B cell (primary cell): ENCODE measurements at regions not wholly inside any gene's neighbourhood (a gene's known extent, or its start where the extent isn't known, plus 50 kb on each side); places are given as distances from the start of the nearest gene placed in this dataset.

Experiments used
- EZH2 ChIP-seq: IDR thresholded peaks from 2 replicates; pipeline ENCODE4 v1.6.1; 2012; ENCODE audit warnings: borderline replicate concordance, low read depth, mild to moderate bottlenecking, moderate library complexity, low read length; ENCODE audit not compliant: insufficient read depth, poor library complexity, severe bottlenecking
- TF ChIP-seq, protein P1 (sequence below): fragments of 200-600 bp; IDR thresholded peaks from one replicate; pipeline ENCODE4 v1.8.0; 2022; ENCODE audit warnings: antibody characterized with exemption, mild to moderate bottlenecking

DNA sequence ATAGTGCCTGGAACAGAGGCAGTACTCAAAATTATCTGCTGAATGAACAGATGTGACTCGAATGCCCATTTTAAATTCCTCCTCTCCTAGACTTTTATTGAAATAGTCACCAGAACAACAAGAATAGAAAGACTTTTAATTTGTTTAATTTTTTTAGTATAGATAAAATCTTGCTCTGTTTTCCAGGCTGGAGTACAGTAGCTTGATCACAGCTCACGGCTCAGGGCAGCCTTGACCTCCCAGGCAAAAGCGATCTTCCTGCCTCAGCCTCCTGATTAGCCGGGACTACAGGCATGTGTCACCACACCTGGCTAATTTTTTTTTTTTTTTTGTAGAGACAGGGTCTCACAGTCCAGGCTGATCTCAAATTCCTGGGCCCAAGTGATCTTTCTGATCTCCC lies 120.9 kb upstream of the FREM2 start:
- TF ChIP-seq, protein P1, sequence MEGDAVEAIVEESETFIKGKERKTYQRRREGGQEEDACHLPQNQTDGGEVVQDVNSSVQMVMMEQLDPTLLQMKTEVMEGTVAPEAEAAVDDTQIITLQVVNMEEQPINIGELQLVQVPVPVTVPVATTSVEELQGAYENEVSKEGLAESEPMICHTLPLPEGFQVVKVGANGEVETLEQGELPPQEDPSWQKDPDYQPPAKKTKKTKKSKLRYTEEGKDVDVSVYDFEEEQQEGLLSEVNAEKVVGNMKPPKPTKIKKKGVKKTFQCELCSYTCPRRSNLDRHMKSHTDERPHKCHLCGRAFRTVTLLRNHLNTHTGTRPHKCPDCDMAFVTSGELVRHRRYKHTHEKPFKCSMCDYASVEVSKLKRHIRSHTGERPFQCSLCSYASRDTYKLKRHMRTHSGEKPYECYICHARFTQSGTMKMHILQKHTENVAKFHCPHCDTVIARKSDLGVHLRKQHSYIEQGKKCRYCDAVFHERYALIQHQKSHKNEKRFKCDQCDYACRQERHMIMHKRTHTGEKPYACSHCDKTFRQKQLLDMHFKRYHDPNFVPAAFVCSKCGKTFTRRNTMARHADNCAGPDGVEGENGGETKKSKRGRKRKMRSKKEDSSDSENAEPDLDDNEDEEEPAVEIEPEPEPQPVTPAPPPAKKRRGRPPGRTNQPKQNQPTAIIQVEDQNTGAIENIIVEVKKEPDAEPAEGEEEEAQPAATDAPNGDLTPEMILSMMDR: no peak
- no peak for TF ChIP-seq EZH2
